AG09309 (cell line): ENCODE measurements at regions not wholly inside any gene's neighbourhood (a gene's known extent, or its start where the extent isn't known, plus 50 kb on each side); places are given as distances from the start of the nearest gene placed in this dataset.

Experiments
- DNase-seq: peaks from one replicate; pipeline ENCODE4 v3.0.0-alpha.2; 2010; ENCODE audit warnings: low read depth
- H3K4me3 ChIP-seq: 2 replicates; pipeline ENCODE4 v1.5.1; 2011; ENCODE audit warnings: mild to moderate bottlenecking, low read depth, low read length, moderate library complexity; ENCODE audit not compliant: control insufficient read depth
- TF ChIP-seq, protein P1 (sequence below): IDR thresholded peaks from 2 replicates; pipeline ENCODE4 v1.5.1; 2011; ENCODE audit warnings: mild to moderate bottlenecking, low read depth, low read length, inconsistent platforms; ENCODE audit not compliant: insufficient read depth, control insufficient read depth; ENCODE audit errors: missing control alignments

DNA sequence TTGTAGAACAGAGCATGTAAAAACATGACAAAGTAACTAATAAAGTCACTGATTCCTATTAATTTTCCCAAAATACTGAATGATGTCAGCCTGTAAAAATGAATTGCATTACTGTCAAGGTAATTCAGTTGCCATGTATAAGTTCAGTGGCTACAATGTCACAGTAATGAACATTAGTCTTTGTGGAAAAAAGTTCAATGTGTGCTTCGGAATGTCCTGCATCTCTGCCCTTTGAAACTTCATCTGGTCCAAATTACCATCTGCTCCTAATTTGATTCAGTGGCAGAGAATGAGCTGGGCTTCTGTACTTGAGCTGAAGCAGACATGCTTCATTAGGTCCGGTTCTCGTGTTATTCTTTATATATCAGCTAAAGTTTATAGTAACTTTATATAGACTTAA lies 567.4 kb downstream of the COL12A1 start:
- no peak for DNase-seq
- TF ChIP-seq, protein P1, sequence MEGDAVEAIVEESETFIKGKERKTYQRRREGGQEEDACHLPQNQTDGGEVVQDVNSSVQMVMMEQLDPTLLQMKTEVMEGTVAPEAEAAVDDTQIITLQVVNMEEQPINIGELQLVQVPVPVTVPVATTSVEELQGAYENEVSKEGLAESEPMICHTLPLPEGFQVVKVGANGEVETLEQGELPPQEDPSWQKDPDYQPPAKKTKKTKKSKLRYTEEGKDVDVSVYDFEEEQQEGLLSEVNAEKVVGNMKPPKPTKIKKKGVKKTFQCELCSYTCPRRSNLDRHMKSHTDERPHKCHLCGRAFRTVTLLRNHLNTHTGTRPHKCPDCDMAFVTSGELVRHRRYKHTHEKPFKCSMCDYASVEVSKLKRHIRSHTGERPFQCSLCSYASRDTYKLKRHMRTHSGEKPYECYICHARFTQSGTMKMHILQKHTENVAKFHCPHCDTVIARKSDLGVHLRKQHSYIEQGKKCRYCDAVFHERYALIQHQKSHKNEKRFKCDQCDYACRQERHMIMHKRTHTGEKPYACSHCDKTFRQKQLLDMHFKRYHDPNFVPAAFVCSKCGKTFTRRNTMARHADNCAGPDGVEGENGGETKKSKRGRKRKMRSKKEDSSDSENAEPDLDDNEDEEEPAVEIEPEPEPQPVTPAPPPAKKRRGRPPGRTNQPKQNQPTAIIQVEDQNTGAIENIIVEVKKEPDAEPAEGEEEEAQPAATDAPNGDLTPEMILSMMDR: no peak
- no peak overlapping the region for H3K4me3 ChIP-seq

DNA sequence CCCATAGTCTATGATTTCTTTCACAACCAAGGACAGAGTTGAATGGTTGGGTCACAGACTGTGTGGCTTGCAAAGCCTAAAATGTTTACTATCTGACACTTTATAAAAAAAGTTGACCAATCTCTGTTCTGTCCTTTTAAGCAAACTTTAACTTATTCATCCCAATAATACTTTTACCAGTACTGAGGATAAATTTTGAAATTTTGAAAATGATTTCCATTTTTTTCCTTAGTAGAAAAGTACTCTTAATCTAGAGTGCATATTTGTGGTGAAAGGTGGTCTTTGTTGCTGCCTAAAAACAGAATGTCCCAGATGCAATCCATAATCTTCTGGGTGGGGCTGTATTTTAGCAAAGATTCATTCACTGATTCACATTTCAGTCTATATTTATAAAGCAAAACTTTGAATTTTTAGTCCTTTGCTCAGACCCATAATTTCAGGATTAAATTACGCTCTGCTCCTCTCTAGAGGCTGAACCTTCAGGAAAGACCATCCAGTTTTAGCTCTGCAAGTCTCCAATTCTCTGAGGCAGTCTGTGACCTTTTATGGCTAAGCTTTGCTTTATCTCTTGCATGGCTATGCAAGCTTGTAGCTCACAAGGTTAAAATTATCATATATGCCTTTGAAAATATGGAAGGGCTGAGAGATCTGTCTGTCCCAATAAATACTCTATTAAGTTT lies 573.5 kb downstream of the COL12A1 start:
- TF ChIP-seq, protein P1: no peak
- no peak overlapping the region for H3K4me3 ChIP-seq
- DNase-seq: no peak

DNA sequence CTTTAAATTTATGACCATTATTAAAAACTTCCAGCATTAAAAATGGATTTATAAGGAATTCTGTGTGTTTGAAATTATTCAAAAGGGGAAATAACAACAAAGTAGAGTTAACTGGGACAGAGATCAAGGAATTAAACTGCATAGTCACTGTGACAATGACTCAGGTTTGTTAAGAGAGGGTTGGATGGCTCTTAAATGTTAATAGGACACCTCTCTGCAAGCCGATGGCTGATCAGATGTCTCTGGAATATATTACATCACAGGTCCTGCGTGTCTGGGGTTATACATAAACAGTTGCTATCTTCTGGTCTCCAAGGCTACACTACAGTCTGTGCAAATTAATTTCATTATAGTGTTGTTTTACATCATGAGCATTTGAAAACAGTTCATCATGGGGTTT lies 574.3 kb downstream of the COL12A1 start:
- H3K4me3 ChIP-seq: no peak overlapping the region
- TF ChIP-seq, protein P1: no peak
- peak; percentile 33 for DNase-seq

DNA sequence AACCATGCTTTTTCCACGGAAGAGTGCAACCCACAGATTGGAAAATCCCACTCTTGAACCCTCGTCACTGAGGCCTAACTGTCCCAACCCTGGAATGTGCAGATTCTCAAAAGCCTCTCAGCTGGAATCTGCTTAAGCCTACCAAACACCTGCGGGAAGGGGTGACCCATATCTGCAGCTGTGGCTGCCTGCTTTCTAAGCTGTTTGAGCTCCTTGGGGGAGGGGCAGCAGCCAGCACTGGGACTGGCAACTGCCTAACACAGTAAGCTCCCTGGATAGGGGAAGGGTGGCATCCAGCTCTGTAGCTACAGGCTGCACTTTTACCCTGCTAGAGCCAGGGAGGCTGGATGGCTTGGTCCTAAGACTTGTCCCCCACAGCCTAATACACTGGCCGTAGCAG lies 579.6 kb downstream of the COL12A1 start:
- TF ChIP-seq, protein P1: no peak
- DNase-seq: no peak
- H3K4me3 ChIP-seq: no peak overlapping the region

DNA sequence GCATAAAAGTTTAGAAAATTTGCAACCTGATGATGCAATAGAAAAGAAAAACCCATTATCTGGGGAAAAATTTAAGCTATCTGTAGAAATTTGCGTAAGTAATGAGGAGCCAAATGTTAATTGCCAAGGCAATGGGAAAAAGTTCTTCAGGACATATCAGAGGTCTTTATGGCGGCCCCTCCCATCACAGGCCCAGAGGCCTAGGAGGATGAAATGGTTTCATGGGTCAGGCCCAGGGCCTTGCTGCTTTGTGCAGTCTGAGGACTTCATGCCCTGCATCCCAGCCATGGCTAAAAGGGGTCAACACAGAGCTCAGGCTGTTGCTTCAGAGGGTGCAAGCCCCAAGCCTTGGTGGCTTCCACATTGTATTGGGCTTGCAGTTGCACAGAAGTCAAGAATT lies 582.8 kb downstream of the COL12A1 start:
- no peak overlapping the region for H3K4me3 ChIP-seq
- TF ChIP-seq, protein P1: no peak
- no peak for DNase-seq

DNA sequence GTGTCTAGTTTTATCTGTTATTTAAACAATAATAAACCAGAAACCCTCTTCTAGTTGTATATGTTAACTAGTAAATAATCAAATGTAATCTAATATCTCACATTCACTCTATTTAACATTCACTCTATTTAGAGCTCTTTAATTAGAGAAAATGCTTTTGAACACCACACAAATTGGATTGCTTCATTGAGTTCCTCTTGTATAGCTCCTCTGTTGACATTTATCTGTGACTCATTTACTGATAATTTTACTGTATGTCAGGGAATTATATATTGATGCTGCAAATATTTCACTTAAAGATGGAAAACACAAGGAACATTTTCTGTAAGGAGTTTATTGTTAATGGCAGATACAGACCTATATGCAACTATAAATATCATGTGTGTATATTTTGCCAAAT lies 594.6 kb downstream of the COL12A1 start:
- TF ChIP-seq, protein P1: no peak
- no peak overlapping the region for H3K4me3 ChIP-seq
- DNase-seq: no peak
